ENCODE measurements at regions not wholly inside any gene's neighbourhood (a gene's known extent, or its start where the extent isn't known, plus 50 kb on each side); places are given as distances from the start of the nearest gene placed in this dataset.

- TF ChIP-seq CTCF (IDR thresholded peaks at IDR 0.05; ENCODE audit: low read depth, low read length) = no peak
- DNase-seq (ENCODE audit: extremely low read depth, low read depth) = no peak
Measured at GRCh38 chr5:74242516-74242915, 398.0 kb downstream of the ENC1 start.

- no peak for DNase-seq (ENCODE audit: extremely low read depth, low read depth)
- TF ChIP-seq CTCF (IDR thresholded peaks at IDR 0.05; ENCODE audit: low read depth, low read length) = no peak
Measured at GRCh38 chr5:74241751-74242140, 398.8 kb downstream of the ENC1 start.

- DNase-seq (ENCODE audit: extremely low read depth, low read depth) = no peak
- no peak for TF ChIP-seq CTCF (IDR thresholded peaks at IDR 0.05; ENCODE audit: low read depth, low read length)
Measured at GRCh38 chr5:74240783-74241750, 399.5 kb downstream of the ENC1 start.

GRCh38 chr5:74239261-74239660 lies 401.3 kb downstream of the ENC1 start:
- DNase-seq (ENCODE audit: extremely low read depth, low read depth) = no peak
- TF ChIP-seq CTCF (IDR thresholded peaks at IDR 0.05; ENCODE audit: low read depth, low read length) = no peak

GRCh38 chr5:74237571-74238145 lies 402.9 kb downstream of the ENC1 start:
- TF ChIP-seq CTCF (IDR thresholded peaks at IDR 0.05; ENCODE audit: low read depth, low read length) = no peak
- no peak for DNase-seq (ENCODE audit: extremely low read depth, low read depth)

GRCh38 chr5:74235552-74235951 lies 405.0 kb downstream of the ENC1 start:
- DNase-seq (ENCODE audit: extremely low read depth, low read depth) = no peak

More at GRCh38 chr5:74235552-74235951, 405.0 kb downstream of the ENC1 start:
- no peak for TF ChIP-seq CTCF (IDR thresholded peaks at IDR 0.05; ENCODE audit: low read depth, low read length)

Measured in AG09319 (cell line).